WTC11 (cell line): ENCODE measurements at regions not wholly inside any gene's neighbourhood (a gene's known extent, or its start where the extent isn't known, plus 50 kb on each side); places are given as distances from the start of the nearest gene placed in this dataset.

Source experiments
- ATAC-seq: fragments of 200-7000 bp; cut with Tn5 transposase; 2 replicates; pipeline ENCODE4 v1.10.0; 2021; ENCODE audit warnings: mild to moderate bottlenecking, moderate library complexity
- CTCF ChIA-PET: fragments of 300-600 bp; sonication (Branson Sonifier 250); formaldehyde crosslinking; loops from one replicate; lab custom pipeline; 2021; ENCODE audit warnings: antibody characterized with exemption; lab: Charles Lee
- POLR2A ChIA-PET: fragments of 350-600 bp; sonication (Branson Sonifier 250); formaldehyde crosslinking; loops from one replicate; lab custom pipeline; 2021; ENCODE audit warnings: antibody characterized with exemption; lab: Charles Lee
- DNase-seq: peaks from one replicate; pipeline ENCODE4 v3.0.0; 2021; ENCODE audit warnings: low spot score
- H3K27ac Mint-ChIP-seq: 2 replicates; pipeline ENCODE4 v1.8.0; 2021; ENCODE audit warnings: mixed read lengths
- H3K27me3 Mint-ChIP-seq: 2 replicates; pipeline ENCODE4 v1.8.0; 2021; ENCODE audit warnings: low read depth, mild to moderate bottlenecking, moderate library complexity, mixed read lengths
- H3K36me3 Mint-ChIP-seq: 2 replicates; pipeline ENCODE4 v1.8.0; 2021; ENCODE audit warnings: mixed read lengths
- H3K4me1 Mint-ChIP-seq: 2 replicates; pipeline ENCODE4 v1.8.0; 2022; ENCODE audit warnings: mixed read lengths
- H3K4me3 Mint-ChIP-seq: 2 replicates; pipeline ENCODE4 v1.8.0; 2021; ENCODE audit warnings: mild to moderate bottlenecking, moderate library complexity, mixed read lengths
- H3K9me3 Mint-ChIP-seq: 2 replicates; pipeline ENCODE4 v1.8.0; 2021; ENCODE audit warnings: mixed read lengths
- MXD4 ChIP-seq: fragments of 250-450 bp; sonication (Bioruptor Pico); IDR thresholded peaks from 2 replicates; pipeline ENCODE4 v1.8.0; 2021; ENCODE audit warnings: mild to moderate bottlenecking, moderate library complexity, borderline replicate concordance
- NFATC4 ChIP-seq: fragments of 250-450 bp; sonication (Bioruptor Pico); IDR thresholded peaks from 2 replicates; pipeline ENCODE4 v1.9.0; 2021; ENCODE audit warnings: mild to moderate bottlenecking
- NFE2L1 ChIP-seq: sonication (generic); formaldehyde crosslinking; IDR thresholded peaks from 2 replicates; pipeline ENCODE4 v1.8.1; 2023; ENCODE audit warnings: missing genetic modification reagents
- NR1H2 ChIP-seq: sonication (generic); formaldehyde crosslinking; IDR thresholded peaks from 2 replicates; pipeline ENCODE4 v1.9.0; 2021; ENCODE audit warnings: mild to moderate bottlenecking, moderate library complexity, missing genetic modification reagents
- PRRX2 ChIP-seq: fragments of 250-450 bp; sonication (Bioruptor Pico); IDR thresholded peaks from 2 replicates; pipeline ENCODE4 v1.8.0; 2021; ENCODE audit warnings: mild to moderate bottlenecking
- SP1 ChIP-seq: sonication (generic); formaldehyde crosslinking; conservative IDR thresholded peaks from 2 replicates; pipeline ENCODE4 v1.8.1; 2022; ENCODE audit warnings: missing genetic modification reagents
- ZBTB21 ChIP-seq: sonication (generic); formaldehyde crosslinking; IDR thresholded peaks from 2 replicates; pipeline ENCODE4 v1.8.1; 2023; ENCODE audit warnings: mild to moderate bottlenecking, missing genetic modification reagents, borderline replicate concordance
- TF ChIP-seq, protein P1 (sequence below): fragments of 250-450 bp; sonication (Bioruptor Pico); IDR thresholded peaks from 2 replicates; pipeline ENCODE4 v1.9.0; 2021; ENCODE audit warnings: mild to moderate bottlenecking, borderline replicate concordance
- TF ChIP-seq, protein P2 (sequence below): sonication (generic); formaldehyde crosslinking; IDR thresholded peaks from 2 replicates; pipeline ENCODE4 v1.8.1; 2023; ENCODE audit warnings: mild to moderate bottlenecking, missing genetic modification reagents
- TF ChIP-seq, protein P3 (sequence below): sonication (generic); formaldehyde crosslinking; conservative IDR thresholded peaks from 2 replicates; pipeline ENCODE4 v1.8.1; 2022; ENCODE audit warnings: mild to moderate bottlenecking, missing genetic modification reagents
- TF ChIP-seq, protein P4 (sequence below): sonication (generic); formaldehyde crosslinking; IDR thresholded peaks from 2 replicates; pipeline ENCODE4 v1.8.0; 2022; ENCODE audit warnings: mild to moderate bottlenecking, missing genetic modification reagents
- TF ChIP-seq, protein P5 (sequence below): sonication (generic); formaldehyde crosslinking; IDR thresholded peaks from 2 replicates; pipeline ENCODE4 v1.8.1; 2023; ENCODE audit warnings: mild to moderate bottlenecking, missing genetic modification reagents, moderate library complexity
- TF ChIP-seq, protein P6 (sequence below): fragments of 250-450 bp; sonication (Bioruptor Pico); IDR thresholded peaks from 2 replicates; pipeline ENCODE4 v2.1.2; 2022; ENCODE audit warnings: mild to moderate bottlenecking, moderate library complexity
- TF ChIP-seq, protein P7 (sequence below): sonication (generic); formaldehyde crosslinking; IDR thresholded peaks from 2 replicates; pipeline ENCODE4 v1.8.1; 2023; ENCODE audit warnings: mild to moderate bottlenecking, missing genetic modification reagents, moderate library complexity
- TF ChIP-seq, protein P8 (sequence below): sonication (generic); formaldehyde crosslinking; IDR thresholded peaks from 2 replicates; pipeline ENCODE4 v1.8.1; 2023; ENCODE audit warnings: mild to moderate bottlenecking, moderate library complexity, missing genetic modification reagents
- TF ChIP-seq, protein P9 (sequence below): fragments of 250-450 bp; sonication (Bioruptor Pico); IDR thresholded peaks from 2 replicates; pipeline ENCODE4 v1.9.0; 2021; ENCODE audit warnings: moderate library complexity, mild to moderate bottlenecking, inconsistent platforms, borderline replicate concordance
- TF ChIP-seq, protein P10 (sequence below): sonication (generic); formaldehyde crosslinking; IDR thresholded peaks from 2 replicates; pipeline ENCODE4 v1.8.1; 2022; ENCODE audit warnings: low read depth, mild to moderate bottlenecking, moderate library complexity, missing genetic modification reagents, borderline replicate concordance

DNA sequence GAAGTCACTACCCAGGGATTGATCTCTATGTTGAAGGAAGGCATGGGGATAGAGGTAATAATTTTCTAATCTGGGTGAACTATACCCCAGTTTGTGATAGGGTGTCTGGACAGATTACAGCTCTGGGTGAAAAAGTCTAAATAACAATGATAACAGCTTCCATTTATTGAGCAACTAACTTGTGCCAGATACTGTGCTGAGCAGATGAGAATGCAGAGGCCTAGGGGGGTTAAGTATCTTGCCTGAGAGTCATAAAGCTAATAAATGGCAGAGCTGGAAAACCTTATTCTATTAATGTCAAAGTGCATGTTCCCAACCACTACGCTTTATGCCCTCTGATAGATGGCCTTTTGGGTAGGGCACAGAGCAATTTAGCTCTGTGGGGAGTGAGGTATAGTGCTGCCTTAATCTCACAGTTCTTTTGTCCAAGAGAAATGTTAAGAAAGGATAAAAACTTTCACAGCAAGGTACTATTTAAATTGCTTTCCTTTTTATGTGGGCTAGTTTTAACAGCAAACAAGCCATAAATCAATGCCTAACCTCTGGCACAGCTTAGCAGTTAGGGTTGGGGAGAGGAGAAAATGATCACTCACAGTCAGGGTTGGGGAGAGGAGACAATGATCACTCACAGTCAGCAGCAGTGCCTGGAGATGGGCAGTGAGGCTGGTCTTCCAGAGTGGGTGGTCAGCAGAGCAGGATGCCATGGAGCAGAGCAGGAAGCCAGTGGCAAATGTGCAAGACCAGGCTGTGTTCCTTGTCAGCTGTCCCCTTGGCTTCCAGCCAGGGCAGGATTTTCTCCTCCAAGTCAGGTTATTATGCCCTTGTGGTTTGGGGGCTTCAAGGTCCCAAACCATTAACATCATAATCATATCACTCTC lies 187.0 kb downstream of the CARTPT start (continued):
- TF ChIP-seq, protein P1, sequence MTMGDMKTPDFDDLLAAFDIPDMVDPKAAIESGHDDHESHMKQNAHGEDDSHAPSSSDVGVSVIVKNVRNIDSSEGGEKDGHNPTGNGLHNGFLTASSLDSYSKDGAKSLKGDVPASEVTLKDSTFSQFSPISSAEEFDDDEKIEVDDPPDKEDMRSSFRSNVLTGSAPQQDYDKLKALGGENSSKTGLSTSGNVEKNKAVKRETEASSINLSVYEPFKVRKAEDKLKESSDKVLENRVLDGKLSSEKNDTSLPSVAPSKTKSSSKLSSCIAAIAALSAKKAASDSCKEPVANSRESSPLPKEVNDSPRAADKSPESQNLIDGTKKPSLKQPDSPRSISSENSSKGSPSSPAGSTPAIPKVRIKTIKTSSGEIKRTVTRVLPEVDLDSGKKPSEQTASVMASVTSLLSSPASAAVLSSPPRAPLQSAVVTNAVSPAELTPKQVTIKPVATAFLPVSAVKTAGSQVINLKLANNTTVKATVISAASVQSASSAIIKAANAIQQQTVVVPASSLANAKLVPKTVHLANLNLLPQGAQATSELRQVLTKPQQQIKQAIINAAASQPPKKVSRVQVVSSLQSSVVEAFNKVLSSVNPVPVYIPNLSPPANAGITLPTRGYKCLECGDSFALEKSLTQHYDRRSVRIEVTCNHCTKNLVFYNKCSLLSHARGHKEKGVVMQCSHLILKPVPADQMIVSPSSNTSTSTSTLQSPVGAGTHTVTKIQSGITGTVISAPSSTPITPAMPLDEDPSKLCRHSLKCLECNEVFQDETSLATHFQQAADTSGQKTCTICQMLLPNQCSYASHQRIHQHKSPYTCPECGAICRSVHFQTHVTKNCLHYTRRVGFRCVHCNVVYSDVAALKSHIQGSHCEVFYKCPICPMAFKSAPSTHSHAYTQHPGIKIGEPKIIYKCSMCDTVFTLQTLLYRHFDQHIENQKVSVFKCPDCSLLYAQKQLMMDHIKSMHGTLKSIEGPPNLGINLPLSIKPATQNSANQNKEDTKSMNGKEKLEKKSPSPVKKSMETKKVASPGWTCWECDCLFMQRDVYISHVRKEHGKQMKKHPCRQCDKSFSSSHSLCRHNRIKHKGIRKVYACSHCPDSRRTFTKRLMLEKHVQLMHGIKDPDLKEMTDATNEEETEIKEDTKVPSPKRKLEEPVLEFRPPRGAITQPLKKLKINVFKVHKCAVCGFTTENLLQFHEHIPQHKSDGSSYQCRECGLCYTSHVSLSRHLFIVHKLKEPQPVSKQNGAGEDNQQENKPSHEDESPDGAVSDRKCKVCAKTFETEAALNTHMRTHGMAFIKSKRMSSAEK (CRISPR knock-in tag): no peak

DNA sequence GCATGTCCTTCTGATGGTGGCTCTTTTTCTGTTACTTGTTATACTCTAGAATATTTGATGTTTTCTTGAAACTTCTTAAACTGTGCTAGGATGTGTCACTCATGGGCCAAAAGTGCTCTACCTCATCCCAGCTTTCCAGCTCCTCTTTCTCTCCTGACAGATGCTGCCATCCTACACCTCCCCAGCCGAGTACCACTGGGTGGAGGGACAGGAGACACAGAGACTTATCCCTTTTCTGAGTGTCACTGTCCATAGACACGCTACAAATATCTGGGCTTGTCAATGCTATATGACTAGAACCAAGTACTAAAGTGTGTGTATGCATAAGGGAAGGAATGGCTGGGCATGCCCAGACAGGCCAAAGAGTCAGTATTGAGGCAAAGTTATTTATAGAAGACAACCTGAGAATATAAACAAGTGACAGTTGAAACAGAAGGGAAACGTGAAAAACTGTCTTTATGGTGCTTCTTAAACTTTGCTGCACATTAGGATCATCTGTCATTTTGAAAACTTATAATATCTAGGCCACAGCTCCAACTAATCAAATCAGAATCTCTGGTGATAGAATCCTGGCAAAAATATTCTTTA lies 188.0 kb downstream of the CARTPT start:
- TF ChIP-seq, protein P2, sequence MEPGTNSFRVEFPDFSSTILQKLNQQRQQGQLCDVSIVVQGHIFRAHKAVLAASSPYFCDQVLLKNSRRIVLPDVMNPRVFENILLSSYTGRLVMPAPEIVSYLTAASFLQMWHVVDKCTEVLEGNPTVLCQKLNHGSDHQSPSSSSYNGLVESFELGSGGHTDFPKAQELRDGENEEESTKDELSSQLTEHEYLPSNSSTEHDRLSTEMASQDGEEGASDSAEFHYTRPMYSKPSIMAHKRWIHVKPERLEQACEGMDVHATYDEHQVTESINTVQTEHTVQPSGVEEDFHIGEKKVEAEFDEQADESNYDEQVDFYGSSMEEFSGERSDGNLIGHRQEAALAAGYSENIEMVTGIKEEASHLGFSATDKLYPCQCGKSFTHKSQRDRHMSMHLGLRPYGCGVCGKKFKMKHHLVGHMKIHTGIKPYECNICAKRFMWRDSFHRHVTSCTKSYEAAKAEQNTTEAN (CRISPR knock-in tag): no peak
- TF ChIP-seq NFATC4 (no peak), NFE2L1 (CRISPR knock-in tag) (no peak), MXD4 (CRISPR knock-in tag) (no peak), NR1H2 (CRISPR knock-in tag) (no peak), PRRX2 (CRISPR knock-in tag) (no peak), SP1 (CRISPR knock-in tag) (no peak), ZBTB21 (CRISPR knock-in tag) (no peak)
- TF ChIP-seq, protein P3, sequence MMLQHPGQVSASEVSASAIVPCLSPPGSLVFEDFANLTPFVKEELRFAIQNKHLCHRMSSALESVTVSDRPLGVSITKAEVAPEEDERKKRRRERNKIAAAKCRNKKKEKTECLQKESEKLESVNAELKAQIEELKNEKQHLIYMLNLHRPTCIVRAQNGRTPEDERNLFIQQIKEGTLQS (CRISPR knock-in tag): no peak
- TF ChIP-seq, protein P4, sequence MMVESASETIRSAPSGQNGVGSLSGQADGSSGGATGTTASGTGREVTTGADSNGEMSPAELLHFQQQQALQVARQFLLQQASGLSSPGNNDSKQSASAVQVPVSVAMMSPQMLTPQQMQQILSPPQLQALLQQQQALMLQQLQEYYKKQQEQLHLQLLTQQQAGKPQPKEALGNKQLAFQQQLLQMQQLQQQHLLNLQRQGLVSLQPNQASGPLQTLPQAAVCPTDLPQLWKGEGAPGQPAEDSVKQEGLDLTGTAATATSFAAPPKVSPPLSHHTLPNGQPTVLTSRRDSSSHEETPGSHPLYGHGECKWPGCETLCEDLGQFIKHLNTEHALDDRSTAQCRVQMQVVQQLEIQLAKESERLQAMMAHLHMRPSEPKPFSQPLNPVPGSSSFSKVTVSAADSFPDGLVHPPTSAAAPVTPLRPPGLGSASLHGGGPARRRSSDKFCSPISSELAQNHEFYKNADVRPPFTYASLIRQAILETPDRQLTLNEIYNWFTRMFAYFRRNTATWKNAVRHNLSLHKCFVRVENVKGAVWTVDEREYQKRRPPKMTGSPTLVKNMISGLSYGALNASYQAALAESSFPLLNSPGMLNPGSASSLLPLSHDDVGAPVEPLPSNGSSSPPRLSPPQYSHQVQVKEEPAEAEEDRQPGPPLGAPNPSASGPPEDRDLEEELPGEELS (CRISPR knock-in tag): no peak
- TF ChIP-seq, protein P5, sequence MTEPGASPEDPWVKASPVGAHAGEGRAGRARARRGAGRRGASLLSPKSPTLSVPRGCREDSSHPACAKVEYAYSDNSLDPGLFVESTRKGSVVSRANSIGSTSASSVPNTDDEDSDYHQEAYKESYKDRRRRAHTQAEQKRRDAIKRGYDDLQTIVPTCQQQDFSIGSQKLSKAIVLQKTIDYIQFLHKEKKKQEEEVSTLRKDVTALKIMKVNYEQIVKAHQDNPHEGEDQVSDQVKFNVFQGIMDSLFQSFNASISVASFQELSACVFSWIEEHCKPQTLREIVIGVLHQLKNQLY (CRISPR knock-in tag): no peak
- TF ChIP-seq, protein P6, sequence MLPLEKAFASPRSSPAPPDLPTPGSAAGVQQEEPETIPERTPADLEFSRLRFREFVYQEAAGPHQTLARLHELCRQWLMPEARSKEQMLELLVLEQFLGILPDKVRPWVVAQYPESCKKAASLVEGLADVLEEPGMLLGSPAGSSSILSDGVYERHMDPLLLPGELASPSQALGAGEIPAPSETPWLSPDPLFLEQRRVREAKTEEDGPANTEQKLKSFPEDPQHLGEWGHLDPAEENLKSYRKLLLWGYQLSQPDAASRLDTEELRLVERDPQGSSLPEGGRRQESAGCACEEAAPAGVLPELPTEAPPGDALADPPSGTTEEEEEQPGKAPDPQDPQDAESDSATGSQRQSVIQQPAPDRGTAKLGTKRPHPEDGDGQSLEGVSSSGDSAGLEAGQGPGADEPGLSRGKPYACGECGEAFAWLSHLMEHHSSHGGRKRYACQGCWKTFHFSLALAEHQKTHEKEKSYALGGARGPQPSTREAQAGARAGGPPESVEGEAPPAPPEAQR: no peak
- TF ChIP-seq, protein P7, sequence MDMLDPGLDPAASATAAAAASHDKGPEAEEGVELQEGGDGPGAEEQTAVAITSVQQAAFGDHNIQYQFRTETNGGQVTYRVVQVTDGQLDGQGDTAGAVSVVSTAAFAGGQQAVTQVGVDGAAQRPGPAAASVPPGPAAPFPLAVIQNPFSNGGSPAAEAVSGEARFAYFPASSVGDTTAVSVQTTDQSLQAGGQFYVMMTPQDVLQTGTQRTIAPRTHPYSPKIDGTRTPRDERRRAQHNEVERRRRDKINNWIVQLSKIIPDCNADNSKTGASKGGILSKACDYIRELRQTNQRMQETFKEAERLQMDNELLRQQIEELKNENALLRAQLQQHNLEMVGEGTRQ (CRISPR knock-in tag): no peak
- TF ChIP-seq, protein P8, sequence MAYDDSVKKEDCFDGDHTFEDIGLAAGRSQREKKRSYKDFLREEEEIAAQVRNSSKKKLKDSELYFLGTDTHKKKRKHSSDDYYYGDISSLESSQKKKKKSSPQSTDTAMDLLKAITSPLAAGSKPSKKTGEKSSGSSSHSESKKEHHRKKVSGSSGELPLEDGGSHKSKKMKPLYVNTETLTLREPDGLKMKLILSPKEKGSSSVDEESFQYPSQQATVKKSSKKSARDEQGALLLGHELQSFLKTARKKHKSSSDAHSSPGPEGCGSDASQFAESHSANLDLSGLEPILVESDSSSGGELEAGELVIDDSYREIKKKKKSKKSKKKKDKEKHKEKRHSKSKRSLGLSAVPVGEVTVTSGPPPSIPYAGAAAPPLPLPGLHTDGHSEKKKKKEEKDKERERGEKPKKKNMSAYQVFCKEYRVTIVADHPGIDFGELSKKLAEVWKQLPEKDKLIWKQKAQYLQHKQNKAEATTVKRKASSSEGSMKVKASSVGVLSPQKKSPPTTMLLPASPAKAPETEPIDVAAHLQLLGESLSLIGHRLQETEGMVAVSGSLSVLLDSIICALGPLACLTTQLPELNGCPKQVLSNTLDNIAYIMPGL: no peak
- TF ChIP-seq, protein P9, sequence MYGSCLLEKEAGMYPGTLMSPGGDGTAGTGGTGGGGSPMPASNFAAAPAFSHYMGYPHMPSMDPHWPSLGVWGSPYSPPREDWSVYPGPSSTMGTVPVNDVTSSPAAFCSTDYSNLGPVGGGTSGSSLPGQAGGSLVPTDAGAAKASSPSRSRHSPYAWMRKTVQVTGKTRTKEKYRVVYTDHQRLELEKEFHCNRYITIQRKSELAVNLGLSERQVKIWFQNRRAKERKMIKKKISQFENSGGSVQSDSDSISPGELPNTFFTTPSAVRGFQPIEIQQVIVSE (CRISPR knock-in tag): no peak
- TF ChIP-seq, protein P10, sequence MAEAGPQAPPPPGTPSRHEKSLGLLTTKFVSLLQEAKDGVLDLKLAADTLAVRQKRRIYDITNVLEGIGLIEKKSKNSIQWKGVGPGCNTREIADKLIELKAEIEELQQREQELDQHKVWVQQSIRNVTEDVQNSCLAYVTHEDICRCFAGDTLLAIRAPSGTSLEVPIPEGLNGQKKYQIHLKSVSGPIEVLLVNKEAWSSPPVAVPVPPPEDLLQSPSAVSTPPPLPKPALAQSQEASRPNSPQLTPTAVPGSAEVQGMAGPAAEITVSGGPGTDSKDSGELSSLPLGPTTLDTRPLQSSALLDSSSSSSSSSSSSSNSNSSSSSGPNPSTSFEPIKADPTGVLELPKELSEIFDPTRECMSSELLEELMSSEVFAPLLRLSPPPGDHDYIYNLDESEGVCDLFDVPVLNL: no peak
- ATAC-seq (no peak), DNase-seq (no peak)
- no peak overlapping the region for H3K4me3 Mint-ChIP-seq
- H3K27me3 Mint-ChIP-seq: no peaks in the 10 kb centered on the region; the same call in 1 of the 2 replicates
- peaks cover 12% of the 10 kb centered on the region for H3K4me1 Mint-ChIP-seq
- peaks cover 5% of the 10 kb centered on the region; the same call in 1 of the 2 replicates for H3K36me3 Mint-ChIP-seq
- CTCF ChIA-PET: interaction anchor here (1.1 to 1.2 kb wide), 2 partner anchors 42 to 124 kb away, joined by 3 read pairs; no protein-coding TSS in a partner anchor
- H3K27ac Mint-ChIP-seq: no peak overlapping the region; the same call in 1 of the 2 replicates
- POLR2A ChIA-PET: no interaction called here
- peaks cover 9% of the 10 kb centered on the region for H3K9me3 Mint-ChIP-seq
